Loucy (cell line): ENCODE measurements at regions not wholly inside any gene's neighbourhood (a gene's known extent, or its start where the extent isn't known, plus 50 kb on each side); places are given as distances from the start of the nearest gene placed in this dataset.

Experiments used
- H2AFZ ChIP-seq: fragments of 200-600 bp; sonication (generic); 2 replicates; pipeline ENCODE4 v1.6.0; 2016; ENCODE audit warnings: antibody characterized with exemption, mild to moderate bottlenecking, low read length, moderate library complexity
- H3F3A ChIP-seq: fragments of 200-600 bp; 2 replicates; pipeline ENCODE4 v1.6.0; 2016; ENCODE audit warnings: antibody characterized with exemption, low read depth, mild to moderate bottlenecking
- H3K27me3 ChIP-seq: fragments of 200-600 bp; sonication (generic); 2 replicates; pipeline ENCODE4 v1.6.1; 2014; ENCODE audit warnings: low read length, mild to moderate bottlenecking; ENCODE audit not compliant: insufficient read depth, poor library complexity, severe bottlenecking
- H3K36me3 ChIP-seq: fragments of 200-600 bp; sonication (generic); 2 replicates; pipeline ENCODE4 v1.6.1; 2016; ENCODE audit warnings: low read length; ENCODE audit not compliant: insufficient read depth
- H3K4me1 ChIP-seq: fragments of 200-600 bp; sonication (generic); 2 replicates; pipeline ENCODE4 v1.5.1; 2014; ENCODE audit warnings: low read length, mild to moderate bottlenecking; ENCODE audit not compliant: insufficient read depth, poor library complexity, severe bottlenecking
- H3K4me2 ChIP-seq: fragments of 200-600 bp; sonication (generic); 2 replicates; pipeline ENCODE4 v1.6.0; 2014; ENCODE audit warnings: antibody characterized with exemption, low read length, low read depth, mild to moderate bottlenecking; ENCODE audit not compliant: poor library complexity, severe bottlenecking
- H3K4me3 ChIP-seq: fragments of 200-600 bp; sonication (generic); 2 replicates; pipeline ENCODE4 v1.5.1; 2014; ENCODE audit warnings: low read length, mild to moderate bottlenecking, mixed read lengths; ENCODE audit not compliant: poor library complexity, severe bottlenecking
- H3K79me2 ChIP-seq: fragments of 200-600 bp; sonication (generic); 2 replicates; pipeline ENCODE4 v1.6.1; 2014; ENCODE audit warnings: low read length; ENCODE audit not compliant: insufficient read depth
- H3K9ac ChIP-seq: fragments of 200-600 bp; sonication (generic); 2 replicates; pipeline ENCODE4 v1.6.0; 2014; ENCODE audit warnings: mild to moderate bottlenecking, low read depth, low read length, moderate library complexity; ENCODE audit not compliant: poor library complexity, severe bottlenecking
- H3K9me2 ChIP-seq: fragments of 200-600 bp; sonication (generic); replicated peaks from 2 replicates; pipeline ENCODE4 v1.6.1; 2016; ENCODE audit warnings: low read depth, low read length, mixed read lengths
- H3K9me3 ChIP-seq: fragments of 200-600 bp; sonication (generic); 2 replicates; pipeline ENCODE4 v1.6.1; 2014; ENCODE audit warnings: mild to moderate bottlenecking, antibody characterized with exemption, low read length, low read depth; ENCODE audit not compliant: insufficient read depth
- H4K20me1 ChIP-seq: fragments of 200-600 bp; sonication (generic); 2 replicates; pipeline ENCODE4 v1.6.0; 2014; ENCODE audit warnings: antibody characterized with exemption, low read length, mild to moderate bottlenecking; ENCODE audit not compliant: insufficient read depth, poor library complexity, severe bottlenecking
- EZH2phosphoT487 ChIP-seq: fragments of 200-600 bp; IDR thresholded peaks from 2 replicates; pipeline ENCODE4 v1.6.1; 2018; ENCODE audit warnings: antibody characterized with exemption, mild to moderate bottlenecking, moderate library complexity, borderline replicate concordance
- TF ChIP-seq, protein P1 (sequence below): fragments of 200-600 bp; sonication (generic); conservative IDR thresholded peaks from 2 replicates; pipeline ENCODE4 v1.5.1; 2014; ENCODE audit warnings: mild to moderate bottlenecking, antibody characterized with exemption, low read length

DNA sequence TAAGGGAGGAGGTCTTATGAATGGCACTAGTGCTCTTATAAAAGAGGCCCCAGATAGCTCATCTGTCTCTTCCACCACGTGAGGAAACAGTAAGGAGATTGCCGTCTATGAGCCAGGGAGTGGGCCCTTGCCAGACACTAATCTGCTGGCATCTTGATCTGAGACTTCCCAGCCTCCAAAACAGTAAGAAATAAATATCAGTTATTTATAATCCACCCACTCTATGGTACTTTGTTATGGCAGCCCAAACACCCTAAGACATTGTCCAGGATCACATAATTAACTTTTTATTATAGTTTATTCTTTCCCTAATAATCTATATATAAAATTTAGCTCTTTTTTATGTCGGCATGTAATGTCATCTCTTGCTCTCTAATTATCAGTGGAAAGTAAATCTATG lies 144.0 kb upstream of the IRF2BP2 start:
- TF ChIP-seq, protein P1, sequence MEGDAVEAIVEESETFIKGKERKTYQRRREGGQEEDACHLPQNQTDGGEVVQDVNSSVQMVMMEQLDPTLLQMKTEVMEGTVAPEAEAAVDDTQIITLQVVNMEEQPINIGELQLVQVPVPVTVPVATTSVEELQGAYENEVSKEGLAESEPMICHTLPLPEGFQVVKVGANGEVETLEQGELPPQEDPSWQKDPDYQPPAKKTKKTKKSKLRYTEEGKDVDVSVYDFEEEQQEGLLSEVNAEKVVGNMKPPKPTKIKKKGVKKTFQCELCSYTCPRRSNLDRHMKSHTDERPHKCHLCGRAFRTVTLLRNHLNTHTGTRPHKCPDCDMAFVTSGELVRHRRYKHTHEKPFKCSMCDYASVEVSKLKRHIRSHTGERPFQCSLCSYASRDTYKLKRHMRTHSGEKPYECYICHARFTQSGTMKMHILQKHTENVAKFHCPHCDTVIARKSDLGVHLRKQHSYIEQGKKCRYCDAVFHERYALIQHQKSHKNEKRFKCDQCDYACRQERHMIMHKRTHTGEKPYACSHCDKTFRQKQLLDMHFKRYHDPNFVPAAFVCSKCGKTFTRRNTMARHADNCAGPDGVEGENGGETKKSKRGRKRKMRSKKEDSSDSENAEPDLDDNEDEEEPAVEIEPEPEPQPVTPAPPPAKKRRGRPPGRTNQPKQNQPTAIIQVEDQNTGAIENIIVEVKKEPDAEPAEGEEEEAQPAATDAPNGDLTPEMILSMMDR = no peak
- no peak for TF ChIP-seq EZH2phosphoT487
- Histone ChIP-seq H3K9me2 (no peaks in the 10 kb centered on the region), H2AFZ (no peak overlapping the region), H3K9ac (no peak overlapping the region), H3F3A (no peaks in the 10 kb centered on the region), H3K27me3 (no peaks in the 10 kb centered on the region), H3K4me2 (no peak overlapping the region), H3K36me3 (no peaks in the 10 kb centered on the region), H3K9me3 (no peaks in the 10 kb centered on the region), H4K20me1 (no peaks in the 10 kb centered on the region), H3K4me3 (no peak overlapping the region), H3K79me2 (no peaks in the 10 kb centered on the region), H3K4me1 (peaks cover 5% of the 10 kb centered on the region)

GRCh38 chr1:234752927-234753326 lies 142.9 kb upstream of the IRF2BP2 start:
- H3K79me2 ChIP-seq = no peaks in the 10 kb centered on the region
- H3K9me2 ChIP-seq = no peaks in the 10 kb centered on the region
- peaks cover 4% of the 10 kb centered on the region for H3K4me1 ChIP-seq
- no peaks in the 10 kb centered on the region for H4K20me1 ChIP-seq
- TF ChIP-seq EZH2phosphoT487 = no peak
- TF ChIP-seq, protein P1 = no peak
- no peak overlapping the region for H3K9ac ChIP-seq
- no peaks in the 10 kb centered on the region for H3F3A ChIP-seq
- no peak overlapping the region for H3K4me2 ChIP-seq
- H3K9me3 ChIP-seq = no peaks in the 10 kb centered on the region
- no peaks in the 10 kb centered on the region for H3K27me3 ChIP-seq
- H3K4me3 ChIP-seq = no peak overlapping the region
- H3K36me3 ChIP-seq = no peaks in the 10 kb centered on the region
- H2AFZ ChIP-seq = no peak overlapping the region

DNA sequence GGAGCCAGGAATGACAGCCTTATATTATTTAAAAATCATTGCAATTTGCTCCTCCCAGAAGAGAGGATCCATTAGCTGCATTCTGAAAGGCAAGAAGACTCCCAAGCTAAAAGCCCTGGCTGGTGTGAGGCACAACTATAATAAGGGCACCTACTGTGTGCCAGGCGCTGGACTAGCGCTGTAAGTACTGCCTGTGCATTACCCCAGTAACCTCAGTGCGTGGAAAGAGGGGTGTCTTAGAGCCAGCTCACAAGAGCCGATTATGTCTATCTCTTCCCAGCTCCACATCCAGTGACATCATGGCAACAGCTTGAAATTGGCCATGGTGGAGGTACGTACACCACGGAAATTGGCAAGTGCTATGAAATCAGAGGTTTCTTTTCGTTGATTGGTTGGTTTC lies 141.7 kb upstream of the IRF2BP2 start:
- Histone ChIP-seq H3F3A (no peaks in the 10 kb centered on the region), H3K27me3 (no peaks in the 10 kb centered on the region), H3K36me3 (no peaks in the 10 kb centered on the region), H2AFZ (peak overlapping the region; percentile 57; the same call in 1 of the 2 replicates), H3K4me3 (no peak overlapping the region), H3K9ac (no peak overlapping the region), H3K4me1 (peaks cover 4% of the 10 kb centered on the region), H3K4me2 (no peak overlapping the region), H3K9me3 (no peaks in the 10 kb centered on the region), H4K20me1 (no peaks in the 10 kb centered on the region), H3K79me2 (no peaks in the 10 kb centered on the region), H3K9me2 (no peaks in the 10 kb centered on the region)
- TF ChIP-seq EZH2phosphoT487 = no peak
- TF ChIP-seq, protein P1 = no peak
